GM19395 (cell line): ENCODE measurements at regions not wholly inside any gene's neighbourhood (a gene's known extent, or its start where the extent isn't known, plus 50 kb on each side); places are given as distances from the start of the nearest gene placed in this dataset.

Source experiments
- ATAC-seq: cut with Tn5 transposase; IDR thresholded peaks from one replicate; pipeline ENCODE4 v1.9.1; 2021; ENCODE audit warnings: mild to moderate bottlenecking, moderate library complexity; ENCODE audit not compliant: unreplicated experiment

DNA sequence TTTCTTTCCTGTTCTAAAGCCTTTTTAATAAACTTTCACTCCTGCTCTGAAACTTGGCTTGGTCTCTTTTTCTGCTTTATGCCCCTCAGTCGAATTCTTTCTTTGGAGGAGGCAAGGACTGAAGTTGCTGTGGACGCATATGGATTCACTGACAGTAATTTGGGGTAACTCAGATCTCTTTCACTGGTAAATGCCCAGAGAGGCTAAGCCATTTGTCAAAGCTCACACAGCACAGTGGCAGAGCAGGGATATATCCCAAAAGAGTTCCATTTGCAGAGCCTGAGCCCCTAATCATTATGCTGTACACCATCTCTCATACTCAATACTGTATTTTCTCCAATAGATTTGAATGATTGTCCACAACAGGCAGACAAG, 72.3 kb upstream of the GALNT15 start:
- ATAC-seq, result no peak

GRCh38 chr3:16102905-16103364, 71.5 kb upstream of the GALNT15 start:
- no peak for ATAC-seq

DNA sequence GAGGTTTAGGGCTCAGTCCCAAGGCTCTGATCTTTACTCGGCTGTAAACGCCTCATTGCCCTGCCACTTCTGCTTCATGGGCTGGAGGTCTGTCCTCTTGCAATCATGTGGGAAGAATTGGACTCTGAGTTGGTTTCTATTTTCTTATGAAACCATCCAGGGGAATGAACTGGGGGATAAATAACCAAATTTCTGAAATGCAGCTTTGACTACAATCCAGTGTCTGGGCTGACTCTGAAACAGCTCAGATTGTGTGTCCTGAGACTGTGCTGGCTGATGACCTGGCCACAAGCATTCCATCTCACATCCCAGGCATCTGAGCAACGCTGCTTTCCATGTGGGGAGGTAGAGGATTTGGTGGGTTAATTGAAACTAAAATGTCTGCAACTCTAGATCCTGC, 71.0 kb upstream of the GALNT15 start:
- ATAC-seq, result no peak

- ATAC-seq, result no peak
Observed at GRCh38 chr3:16104156-16104555, 70.3 kb upstream of the GALNT15 start.

DNA sequence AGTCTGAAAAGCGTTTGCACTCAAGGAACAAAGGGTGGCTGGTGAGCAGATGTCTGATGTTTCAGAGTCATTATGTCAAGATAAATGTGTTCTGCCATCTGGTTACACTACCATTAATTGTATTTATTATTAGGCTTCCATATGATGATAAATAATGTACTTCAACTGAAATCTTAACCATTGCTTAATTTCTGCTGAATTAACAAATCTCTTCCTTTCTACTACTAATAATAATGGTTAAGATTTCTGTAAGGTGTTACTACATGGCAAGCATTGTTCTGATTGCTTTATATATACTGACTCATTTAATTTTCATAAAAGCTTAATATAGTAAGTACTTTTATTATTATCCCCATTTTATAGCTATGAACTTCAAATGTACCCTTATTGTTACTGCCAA, 68.4 kb upstream of the GALNT15 start:
- no peak for ATAC-seq

GRCh38 chr3:16108424-16108823, 66.1 kb upstream of the GALNT15 start:
- ATAC-seq, result no peak

DNA sequence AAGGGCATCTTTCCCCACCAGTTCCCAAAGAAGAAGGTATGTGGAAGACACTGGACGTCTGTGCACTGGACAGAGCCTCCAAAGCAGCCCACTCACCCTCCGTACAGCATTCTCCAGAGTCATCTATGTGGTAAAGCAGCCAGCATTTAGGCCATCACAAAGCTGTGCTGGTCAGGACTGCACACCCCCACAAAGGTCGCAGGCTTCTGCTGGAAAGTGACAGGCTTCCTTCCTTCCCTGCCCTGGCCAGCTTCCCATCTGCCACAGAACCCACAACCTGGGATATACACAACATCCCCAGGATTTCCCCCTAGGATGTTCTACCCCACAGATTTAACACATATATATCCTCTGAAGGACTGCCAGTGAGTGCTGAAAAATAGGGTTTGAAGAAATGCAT, 64.6 kb upstream of the GALNT15 start:
- ATAC-seq, result no peak

DNA sequence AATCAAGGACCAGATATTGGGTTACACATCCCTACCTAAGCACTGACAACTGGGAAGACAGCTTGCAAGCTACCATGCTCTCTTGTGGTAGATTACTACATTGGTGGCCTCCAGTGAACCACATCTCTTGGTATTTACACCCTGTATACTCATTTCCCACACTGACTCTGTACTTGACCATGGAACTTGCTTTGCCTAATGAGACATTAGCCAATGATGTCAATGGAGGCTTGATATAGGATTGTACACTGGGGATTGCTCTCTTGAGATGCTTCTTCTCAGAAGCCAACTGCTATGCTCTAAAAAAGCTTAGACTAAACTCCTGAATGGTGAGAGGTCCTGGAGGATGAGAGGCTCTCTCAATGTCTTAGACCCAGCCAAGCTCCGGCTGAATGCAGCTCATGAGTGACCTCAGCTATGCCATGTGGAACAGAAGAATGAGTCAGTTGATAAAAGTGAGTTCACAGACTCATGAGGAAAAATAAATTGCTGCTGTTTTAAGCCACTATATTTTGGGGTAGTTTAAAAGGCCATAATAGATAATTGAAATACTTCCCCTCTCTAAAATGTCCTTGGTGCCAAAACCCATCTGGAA, 61.5 kb upstream of the GALNT15 start:
- ATAC-seq, result no peak

- no peak for ATAC-seq
Observed at GRCh38 chr3:16113704-16114103, 60.8 kb upstream of the GALNT15 start.

DNA sequence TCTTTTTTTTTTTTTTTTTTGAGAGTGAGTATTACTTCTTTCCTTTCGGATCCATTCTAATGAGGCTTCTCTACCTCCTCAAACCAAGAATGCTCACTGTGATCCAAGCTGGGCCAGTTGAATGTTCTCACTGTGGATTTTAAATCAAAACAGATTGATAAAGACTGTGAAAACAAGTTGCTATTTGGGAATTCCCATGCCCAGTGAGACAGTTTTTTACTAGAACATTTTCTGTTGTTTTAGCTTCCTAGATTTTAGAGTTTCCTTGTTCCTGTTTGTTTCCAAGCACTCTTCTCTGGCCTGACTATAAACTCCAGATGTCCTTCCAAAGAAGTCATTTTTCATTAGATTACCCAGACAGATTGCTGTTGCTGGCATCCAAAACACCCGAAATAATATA, 60.1 kb upstream of the GALNT15 start:
- ATAC-seq, result no peak

GRCh38 chr3:16114930-16115329, 59.5 kb upstream of the GALNT15 start:
- ATAC-seq, result no peak

DNA sequence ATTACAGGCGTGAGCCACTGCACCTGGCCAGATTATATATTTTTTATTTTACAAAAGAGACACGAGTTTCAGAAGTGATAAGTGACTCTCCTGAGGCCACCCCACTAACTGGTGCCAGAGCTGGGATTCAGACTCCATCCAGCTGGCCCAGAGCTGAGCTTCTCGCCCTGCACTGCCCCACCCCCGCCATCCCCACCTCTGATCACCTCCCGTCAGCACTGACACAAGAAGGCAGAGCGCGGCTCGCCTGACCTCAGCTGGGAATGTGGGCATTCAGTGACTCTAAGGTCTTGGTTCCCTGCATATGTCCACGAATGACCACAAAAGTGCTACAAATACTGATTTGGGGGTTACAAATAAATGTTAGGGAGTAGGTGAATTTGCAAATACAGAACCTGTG, 56.1 kb upstream of the GALNT15 start:
- ATAC-seq, result no peak

DNA sequence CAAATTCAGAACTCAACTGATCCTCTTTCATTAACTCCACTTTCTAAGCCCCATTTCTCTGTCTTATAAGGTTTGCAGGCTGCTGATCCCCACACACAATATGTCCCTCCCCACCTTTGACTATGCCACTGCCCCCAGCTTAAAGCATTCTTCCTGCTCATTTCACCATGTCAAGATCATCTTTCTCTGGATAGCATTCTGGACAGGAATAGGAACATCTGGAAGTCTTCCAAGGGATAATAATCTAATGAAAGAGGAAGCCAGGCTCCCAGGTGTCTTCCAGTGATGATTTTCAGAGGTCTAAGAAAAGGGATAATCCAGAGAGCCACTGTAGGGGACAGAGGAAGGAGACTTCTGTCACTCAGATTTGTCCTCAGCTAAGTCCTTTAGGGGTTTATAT, 54.6 kb upstream of the GALNT15 start:
- no peak for ATAC-seq

GRCh38 chr3:16121391-16121790, 53.1 kb upstream of the GALNT15 start:
- no peak for ATAC-seq

- no peak for ATAC-seq
Observed at GRCh38 chr3:16122155-16122554, 52.3 kb upstream of the GALNT15 start.

- ATAC-seq, result no peak
Observed at GRCh38 chr3:16122661-16123060, 51.8 kb upstream of the GALNT15 start.

GRCh38 chr3:16124636-16125035, 49.8 kb upstream of the GALNT15 start:
- ATAC-seq, result no peak
